ENCODE measurements at regions not wholly inside any gene's neighbourhood (a gene's known extent, or its start where the extent isn't known, plus 50 kb on each side); places are given as distances from the start of the nearest gene placed in this dataset.

GRCh38 chrX:96569034-96569433 is 115.6 kb upstream of the DIAPH2 start:
- H3K4me1 ChIP-seq (ENCODE audit: insufficient read depth, low read length, poor library complexity, severe bottlenecking) = no peaks in the 10 kb centered on the region
- TF ChIP-seq EZH2 (IDR thresholded peaks at IDR 0.05; ENCODE audit: borderline replicate concordance, low read depth, low read length, poor library complexity, severe bottlenecking) (no peak), CTCF (conservative IDR thresholded peaks at IDR 0.05; ENCODE audit: low read depth, low read length) (no peak)
- no peaks in the 10 kb centered on the region for H3K27me3 ChIP-seq (replicated peaks; ENCODE audit: insufficient read depth, low read depth, low read length, poor library complexity)
- H3K9me3 ChIP-seq (ENCODE audit: low read depth, low read length, poor library complexity, severe bottlenecking) = no peaks in the 10 kb centered on the region
- no peaks in the 10 kb centered on the region for H3K36me3 ChIP-seq (ENCODE audit: insufficient read depth, low read length, poor library complexity, severe bottlenecking)
- BruUV-seq (replicated peaks) = no TSS peak
- ChIA-PET POLR2A (ENCODE audit: low non-redundant PET) (no interaction called here), CTCF (no interaction called here)
- H3K4me3 ChIP-seq (ENCODE audit: low read depth, low read length, poor library complexity, severe bottlenecking) = no peak overlapping the region
- intact Hi-C loops (cut with micrococcal nuclease; ENCODE audit: unreplicated experiment) = no loop called here
- no peak overlapping the region for H3K27ac ChIP-seq (ENCODE audit: low read depth, low read length, poor library complexity, severe bottlenecking)
- no peak for DNase-seq (ENCODE audit: low spot score)

- no TSS peak for BruUV-seq (replicated peaks)
- intact Hi-C loops (cut with micrococcal nuclease; ENCODE audit: unreplicated experiment) = no loop called here
- no peaks in the 10 kb centered on the region for H3K4me1 ChIP-seq (ENCODE audit: insufficient read depth, low read length, poor library complexity, severe bottlenecking)
- no peaks in the 10 kb centered on the region for H3K9me3 ChIP-seq (ENCODE audit: low read depth, low read length, poor library complexity, severe bottlenecking)
- no peak for DNase-seq (ENCODE audit: low spot score)
- H3K4me3 ChIP-seq (ENCODE audit: low read depth, low read length, poor library complexity, severe bottlenecking) = no peak overlapping the region
- CTCF ChIA-PET = no interaction called here
- TF ChIP-seq EZH2 (IDR thresholded peaks at IDR 0.05; ENCODE audit: borderline replicate concordance, low read depth, low read length, poor library complexity, severe bottlenecking) = no peak
- TF ChIP-seq CTCF (conservative IDR thresholded peaks at IDR 0.05; ENCODE audit: low read depth, low read length) = no peak
- no peaks in the 10 kb centered on the region for H3K36me3 ChIP-seq (ENCODE audit: insufficient read depth, low read length, poor library complexity, severe bottlenecking)
- H3K27me3 ChIP-seq (replicated peaks; ENCODE audit: insufficient read depth, low read depth, low read length, poor library complexity) = no peaks in the 10 kb centered on the region
- no peak overlapping the region for H3K27ac ChIP-seq (ENCODE audit: low read depth, low read length, poor library complexity, severe bottlenecking)
- POLR2A ChIA-PET (ENCODE audit: low non-redundant PET) = no interaction called here
These were observed 109.6 kb upstream of the DIAPH2 start for GRCh38 chrX:96575011-96575410.

GRCh38 chrX:96576368-96576767 is 108.3 kb upstream of the DIAPH2 start:
- H3K27ac ChIP-seq (ENCODE audit: low read depth, low read length, poor library complexity, severe bottlenecking) = no peak overlapping the region
- TF ChIP-seq EZH2 (IDR thresholded peaks at IDR 0.05; ENCODE audit: borderline replicate concordance, low read depth, low read length, poor library complexity, severe bottlenecking) (no peak), CTCF (conservative IDR thresholded peaks at IDR 0.05; ENCODE audit: low read depth, low read length) (no peak)
- H3K36me3 ChIP-seq (ENCODE audit: insufficient read depth, low read length, poor library complexity, severe bottlenecking) = no peaks in the 10 kb centered on the region
- no peaks in the 10 kb centered on the region for H3K9me3 ChIP-seq (ENCODE audit: low read depth, low read length, poor library complexity, severe bottlenecking)
- ChIA-PET POLR2A (ENCODE audit: low non-redundant PET) (no interaction called here), CTCF (no interaction called here)
- no peak for DNase-seq (ENCODE audit: low spot score)
- no peaks in the 10 kb centered on the region for H3K27me3 ChIP-seq (replicated peaks; ENCODE audit: insufficient read depth, low read depth, low read length, poor library complexity)
- no TSS peak for BruUV-seq (replicated peaks)
- H3K4me1 ChIP-seq (ENCODE audit: insufficient read depth, low read length, poor library complexity, severe bottlenecking) = no peaks in the 10 kb centered on the region
- intact Hi-C loops (cut with micrococcal nuclease; ENCODE audit: unreplicated experiment) = no loop called here
- no peak overlapping the region for H3K4me3 ChIP-seq (ENCODE audit: low read depth, low read length, poor library complexity, severe bottlenecking)

Data from A673 (cell line).